Adipocyte (in vitro differentiated cells): ENCODE measurements at regions not wholly inside any gene's neighbourhood (a gene's known extent, or its start where the extent isn't known, plus 50 kb on each side); places are given as distances from the start of the nearest gene placed in this dataset.
"Not testable (repeated sequence)": the region's sequence is repeated elsewhere in the genome, so short reads cannot be mapped to it uniquely, and the experiment has no call there.

ENCODE experiments used
- DNase-seq: peaks from one replicate; pipeline ENCODE4 v3.0.0-alpha.2; 2015; ENCODE audit warnings: low read depth
- H3K27me3 ChIP-seq: replicated peaks from 2 replicates; pipeline ENCODE4 v1.7.0; 2013; ENCODE audit warnings: mild to moderate bottlenecking, low read length, moderate library complexity; ENCODE audit not compliant: control insufficient read depth, insufficient read depth
- H3K36me3 ChIP-seq: 2 replicates; pipeline ENCODE4 v1.7.0; 2013; ENCODE audit warnings: low read length, mild to moderate bottlenecking, moderate library complexity; ENCODE audit not compliant: control insufficient read depth, insufficient read depth, severe bottlenecking
- H3K4me1 ChIP-seq: 2 replicates; pipeline ENCODE4 v1.7.0; 2013; ENCODE audit warnings: mild to moderate bottlenecking, low read length, moderate library complexity; ENCODE audit not compliant: control insufficient read depth, insufficient read depth
- H3K4me3 ChIP-seq: 2 replicates; pipeline ENCODE4 v1.7.0; 2013; ENCODE audit warnings: mild to moderate bottlenecking, low read length, moderate library complexity
- H3K9ac ChIP-seq: 2 replicates; pipeline ENCODE4 v1.7.0; 2013; ENCODE audit warnings: mild to moderate bottlenecking, low read length, moderate library complexity
- H3K9me3 ChIP-seq: 2 replicates; pipeline ENCODE4 v1.7.0; 2013; ENCODE audit warnings: mild to moderate bottlenecking, low read length, moderate library complexity; ENCODE audit not compliant: control insufficient read depth

DNA sequence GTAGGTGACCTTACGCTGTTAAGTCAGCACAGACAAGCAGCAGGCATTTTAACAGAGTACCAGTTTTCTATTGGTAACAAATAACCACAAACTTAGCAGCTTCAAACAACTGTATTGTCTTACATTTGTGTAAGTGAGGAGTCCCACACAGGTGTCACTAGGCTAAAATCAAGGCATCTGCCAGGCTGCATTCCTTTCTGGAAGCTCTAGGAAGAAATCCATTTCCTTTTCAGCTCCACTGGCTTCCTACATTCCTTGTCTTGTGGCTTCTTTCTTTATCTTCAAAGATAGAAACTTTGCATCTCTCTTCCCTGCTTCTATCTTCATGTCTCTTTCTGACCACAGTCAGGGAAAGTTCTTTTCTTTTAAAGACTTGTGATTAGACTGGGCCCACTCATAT is 139.9 kb downstream of the TMEM144 start:
- H3K9me3 ChIP-seq = no peaks in the 10 kb centered on the region
- H3K9ac ChIP-seq = no peak overlapping the region
- H3K4me3 ChIP-seq = no peak overlapping the region
- H3K4me1 ChIP-seq = no peaks in the 10 kb centered on the region
- DNase-seq = no peak
- no peaks in the 10 kb centered on the region for H3K27me3 ChIP-seq
- H3K36me3 ChIP-seq = no peaks in the 10 kb centered on the region

GRCh38 chr4:158353541-158354304 is 143.4 kb downstream of the TMEM144 start:
- H3K9ac ChIP-seq = no peak overlapping the region
- no peak for DNase-seq
- H3K4me3 ChIP-seq = no peak overlapping the region
- no peaks in the 10 kb centered on the region for H3K27me3 ChIP-seq
- H3K4me1 ChIP-seq = no peaks in the 10 kb centered on the region
- H3K36me3 ChIP-seq = no peaks in the 10 kb centered on the region
- no peaks in the 10 kb centered on the region for H3K9me3 ChIP-seq

- Histone ChIP-seq H3K36me3 (no peaks in the 10 kb centered on the region), H3K9me3 (peaks cover 2% of the 10 kb centered on the region), H3K27me3 (no peaks in the 10 kb centered on the region), H3K9ac (no peak overlapping the region), H3K4me3 (no peak overlapping the region), H3K4me1 (no peaks in the 10 kb centered on the region)
- DNase-seq = no peak
Observed at GRCh38 chr4:158356301-158356700, 146.0 kb downstream of the TMEM144 start.

- not testable (repeated sequence) for H3K4me3 ChIP-seq, H3K27me3 ChIP-seq, H3K36me3 ChIP-seq, H3K9ac ChIP-seq, H3K9me3 ChIP-seq, DNase-seq
- H3K4me1 ChIP-seq = peaks cover 38% of the 10 kb centered on the region
Observed at GRCh38 chr4:158367932-158368441, 153.7 kb upstream of the RXFP1 start.

GRCh38 chr4:158371158-158371557 is 150.5 kb upstream of the RXFP1 start:
- H3K9ac ChIP-seq = peak overlapping the region; percentile 62
- no peaks in the 10 kb centered on the region for H3K9me3 ChIP-seq
- H3K27me3 ChIP-seq = no peaks in the 10 kb centered on the region
- H3K36me3 ChIP-seq = no peaks in the 10 kb centered on the region
- H3K4me1 ChIP-seq = peaks cover 59% of the 10 kb centered on the region
- peak; percentile 78 for DNase-seq
- H3K4me3 ChIP-seq = no peak overlapping the region

DNA sequence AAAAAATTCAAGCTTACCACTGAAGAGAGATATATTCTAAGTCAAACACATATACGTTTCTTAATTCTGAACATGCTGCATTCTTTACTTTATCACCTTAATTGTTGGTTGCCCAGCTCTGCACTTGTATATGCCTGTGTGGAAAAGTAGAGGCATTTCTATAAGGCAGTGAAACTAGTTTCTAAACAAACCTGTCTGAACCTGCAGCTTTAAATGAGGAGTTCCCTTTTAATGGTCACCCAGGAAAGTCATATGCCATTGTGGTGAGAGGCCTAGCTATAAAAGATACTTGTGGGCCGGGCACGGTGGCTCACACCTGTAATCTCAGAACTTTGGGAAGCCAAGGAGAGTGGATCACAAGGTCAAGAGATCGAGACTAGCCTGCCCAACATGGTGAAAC is 147.4 kb upstream of the RXFP1 start:
- H3K4me3 ChIP-seq = no peak overlapping the region
- peaks cover 65% of the 10 kb centered on the region for H3K4me1 ChIP-seq
- H3K9ac ChIP-seq = peak overlapping the region; percentile 13
- no peaks in the 10 kb centered on the region for H3K27me3 ChIP-seq
- H3K36me3 ChIP-seq = no peaks in the 10 kb centered on the region
- no peak for DNase-seq
- no peaks in the 10 kb centered on the region for H3K9me3 ChIP-seq

- peak overlapping the region; percentile 63 for H3K9ac ChIP-seq
- DNase-seq = peak; percentile 8
- H3K4me1 ChIP-seq = peaks cover 46% of the 10 kb centered on the region
- no peaks in the 10 kb centered on the region for H3K36me3 ChIP-seq
- H3K4me3 ChIP-seq = peak overlapping the region; percentile 19
- H3K9me3 ChIP-seq = no peaks in the 10 kb centered on the region
- no peaks in the 10 kb centered on the region for H3K27me3 ChIP-seq
Observed at GRCh38 chr4:158376106-158376840, 145.4 kb upstream of the RXFP1 start.

DNA sequence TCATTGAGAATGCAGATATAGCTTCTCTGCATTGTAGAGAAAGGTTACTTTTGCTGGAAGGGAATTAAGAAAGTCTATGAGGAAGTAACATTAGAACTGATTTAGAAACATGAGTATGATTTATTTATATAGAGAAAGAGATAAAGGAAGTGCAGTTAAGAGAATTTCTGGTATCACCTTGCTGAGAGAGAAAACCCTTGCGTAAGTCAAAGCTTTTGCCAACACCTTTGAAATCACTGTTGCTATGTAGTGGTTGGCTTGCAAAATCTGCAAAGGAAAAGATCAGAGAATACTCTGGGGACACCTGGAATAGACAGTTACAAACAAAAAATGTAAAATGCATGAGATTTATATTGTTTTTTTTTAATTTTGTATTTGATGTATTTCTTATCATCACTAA is 137.3 kb upstream of the RXFP1 start:
- H3K36me3 ChIP-seq = no peaks in the 10 kb centered on the region
- peaks cover 19% of the 10 kb centered on the region for H3K4me1 ChIP-seq
- H3K9me3 ChIP-seq = no peaks in the 10 kb centered on the region
- H3K4me3 ChIP-seq = no peak overlapping the region
- no peak overlapping the region for H3K9ac ChIP-seq
- no peak for DNase-seq
- H3K27me3 ChIP-seq = no peaks in the 10 kb centered on the region

GRCh38 chr4:158395343-158395742 is 126.3 kb upstream of the RXFP1 start:
- no peak overlapping the region for H3K9ac ChIP-seq
- H3K4me3 ChIP-seq = no peak overlapping the region
- DNase-seq = no peak
- H3K9me3 ChIP-seq = no peaks in the 10 kb centered on the region
- H3K4me1 ChIP-seq = peaks cover 2% of the 10 kb centered on the region
- no peaks in the 10 kb centered on the region for H3K36me3 ChIP-seq
- no peaks in the 10 kb centered on the region for H3K27me3 ChIP-seq

DNA sequence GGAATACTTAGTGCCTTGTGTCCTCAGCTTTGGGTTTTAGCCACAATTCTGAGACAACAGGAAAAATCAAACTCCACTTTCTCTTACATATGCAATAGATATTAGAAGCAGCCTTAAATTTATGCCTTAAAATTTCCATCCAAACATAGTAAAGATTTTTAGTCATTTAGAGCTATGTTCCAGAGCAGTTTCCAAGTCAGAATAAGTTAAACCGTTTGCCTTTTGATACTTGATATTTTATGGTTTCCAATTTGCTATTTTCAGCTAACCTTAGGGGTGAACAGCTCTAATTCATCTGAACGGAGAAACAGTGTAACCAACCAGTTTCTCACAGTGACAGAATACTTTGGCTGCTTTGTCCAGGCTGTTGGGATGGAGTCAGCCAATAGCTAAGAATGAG is 125.8 kb upstream of the RXFP1 start:
- Histone ChIP-seq H3K4me1 (peaks cover 2% of the 10 kb centered on the region), H3K27me3 (no peaks in the 10 kb centered on the region)

GRCh38 chr4:158397781-158398180 is 123.9 kb upstream of the RXFP1 start:
- Histone ChIP-seq H3K9ac (no peak overlapping the region), H3K4me3 (no peak overlapping the region), H3K4me1 (no peaks in the 10 kb centered on the region), H3K27me3 (no peaks in the 10 kb centered on the region), H3K9me3 (no peaks in the 10 kb centered on the region), H3K36me3 (no peaks in the 10 kb centered on the region)
- DNase-seq = no peak

More for the DNA sequence above, 125.8 kb upstream of the RXFP1 start:
- H3K9me3 ChIP-seq = no peaks in the 10 kb centered on the region
- no peak overlapping the region for H3K9ac ChIP-seq
- H3K36me3 ChIP-seq = no peaks in the 10 kb centered on the region
- H3K4me3 ChIP-seq = no peak overlapping the region
- DNase-seq = no peak
